ENCODE measurements at regions not wholly inside any gene's neighbourhood (a gene's known extent, or its start where the extent isn't known, plus 50 kb on each side); places are given as distances from the start of the nearest gene placed in this dataset.

- no peak for TF ChIP-seq POLR2A (IDR thresholded peaks at IDR 0.05)
- TF ChIP-seq, protein P1, sequence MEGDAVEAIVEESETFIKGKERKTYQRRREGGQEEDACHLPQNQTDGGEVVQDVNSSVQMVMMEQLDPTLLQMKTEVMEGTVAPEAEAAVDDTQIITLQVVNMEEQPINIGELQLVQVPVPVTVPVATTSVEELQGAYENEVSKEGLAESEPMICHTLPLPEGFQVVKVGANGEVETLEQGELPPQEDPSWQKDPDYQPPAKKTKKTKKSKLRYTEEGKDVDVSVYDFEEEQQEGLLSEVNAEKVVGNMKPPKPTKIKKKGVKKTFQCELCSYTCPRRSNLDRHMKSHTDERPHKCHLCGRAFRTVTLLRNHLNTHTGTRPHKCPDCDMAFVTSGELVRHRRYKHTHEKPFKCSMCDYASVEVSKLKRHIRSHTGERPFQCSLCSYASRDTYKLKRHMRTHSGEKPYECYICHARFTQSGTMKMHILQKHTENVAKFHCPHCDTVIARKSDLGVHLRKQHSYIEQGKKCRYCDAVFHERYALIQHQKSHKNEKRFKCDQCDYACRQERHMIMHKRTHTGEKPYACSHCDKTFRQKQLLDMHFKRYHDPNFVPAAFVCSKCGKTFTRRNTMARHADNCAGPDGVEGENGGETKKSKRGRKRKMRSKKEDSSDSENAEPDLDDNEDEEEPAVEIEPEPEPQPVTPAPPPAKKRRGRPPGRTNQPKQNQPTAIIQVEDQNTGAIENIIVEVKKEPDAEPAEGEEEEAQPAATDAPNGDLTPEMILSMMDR (IDR thresholded peaks at IDR 0.05), result no peak
- no peak for TF ChIP-seq EP300 (IDR thresholded peaks at IDR 0.05)
Observed at GRCh38 chr20:60113024-60113724, 155.0 kb downstream of the CDH26 start.
